ENCODE measurements at regions not wholly inside any gene's neighbourhood (a gene's known extent, or its start where the extent isn't known, plus 50 kb on each side); places are given as distances from the start of the nearest gene placed in this dataset.

DNA sequence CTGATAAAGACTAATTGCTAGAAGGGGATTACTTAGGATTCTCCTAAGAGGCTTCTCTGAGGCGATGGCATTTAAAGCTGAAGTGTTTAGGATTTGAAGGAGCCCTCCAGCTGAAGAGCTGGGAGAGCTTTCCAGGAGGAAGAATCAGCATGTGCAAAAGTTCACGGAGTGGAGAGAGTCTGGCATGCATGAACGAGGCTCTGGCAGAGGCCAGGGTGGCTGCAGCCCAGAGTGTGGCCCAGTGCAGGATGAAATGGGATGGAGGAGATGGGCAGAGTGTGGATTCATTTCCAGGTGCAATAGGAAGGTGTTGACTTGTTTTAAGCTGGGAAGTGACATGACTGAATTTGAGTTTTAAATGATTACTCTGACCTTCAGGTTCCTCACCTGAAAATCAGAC, 249.0 kb upstream of the CCL2 start:
- TF ChIP-seq, protein P1, sequence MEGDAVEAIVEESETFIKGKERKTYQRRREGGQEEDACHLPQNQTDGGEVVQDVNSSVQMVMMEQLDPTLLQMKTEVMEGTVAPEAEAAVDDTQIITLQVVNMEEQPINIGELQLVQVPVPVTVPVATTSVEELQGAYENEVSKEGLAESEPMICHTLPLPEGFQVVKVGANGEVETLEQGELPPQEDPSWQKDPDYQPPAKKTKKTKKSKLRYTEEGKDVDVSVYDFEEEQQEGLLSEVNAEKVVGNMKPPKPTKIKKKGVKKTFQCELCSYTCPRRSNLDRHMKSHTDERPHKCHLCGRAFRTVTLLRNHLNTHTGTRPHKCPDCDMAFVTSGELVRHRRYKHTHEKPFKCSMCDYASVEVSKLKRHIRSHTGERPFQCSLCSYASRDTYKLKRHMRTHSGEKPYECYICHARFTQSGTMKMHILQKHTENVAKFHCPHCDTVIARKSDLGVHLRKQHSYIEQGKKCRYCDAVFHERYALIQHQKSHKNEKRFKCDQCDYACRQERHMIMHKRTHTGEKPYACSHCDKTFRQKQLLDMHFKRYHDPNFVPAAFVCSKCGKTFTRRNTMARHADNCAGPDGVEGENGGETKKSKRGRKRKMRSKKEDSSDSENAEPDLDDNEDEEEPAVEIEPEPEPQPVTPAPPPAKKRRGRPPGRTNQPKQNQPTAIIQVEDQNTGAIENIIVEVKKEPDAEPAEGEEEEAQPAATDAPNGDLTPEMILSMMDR (IDR thresholded peaks at IDR 0.05): no peak
- TF ChIP-seq POLR2A (IDR thresholded peaks at IDR 0.05) (no peak), POLR2AphosphoS5 (IDR thresholded peaks at IDR 0.05) (no peak)
